SK-N-MC (cell line): ENCODE measurements at regions not wholly inside any gene's neighbourhood (a gene's known extent, or its start where the extent isn't known, plus 50 kb on each side); places are given as distances from the start of the nearest gene placed in this dataset.

ENCODE experiments used
- DNase-seq: peaks from one replicate; pipeline ENCODE4 v3.0.0-alpha.2; 2011; ENCODE audit warnings: low read depth, low spot score
- H3K27ac ChIP-seq: fragments of 200-600 bp; sonication (generic); 2 replicates; pipeline ENCODE4 v1.5.1; 2016; ENCODE audit warnings: mixed run types
- H3K36me3 ChIP-seq: fragments of 200-600 bp; sonication (generic); 2 replicates; pipeline ENCODE4 v1.6.1; 2017; ENCODE audit warnings: antibody characterized with exemption, low read length, mixed read lengths; ENCODE audit not compliant: insufficient read depth
- H3K4me3 ChIP-seq: fragments of 200-600 bp; sonication (generic); 2 replicates; pipeline ENCODE4 v1.5.1; 2016
- H3K9ac ChIP-seq: fragments of 200-600 bp; sonication (generic); 2 replicates; pipeline ENCODE4 v1.8.0; 2017; ENCODE audit warnings: mixed run types, mixed read lengths; ENCODE audit not compliant: insufficient read length
- H3K9me3 ChIP-seq: fragments of 200-600 bp; sonication (generic); 2 replicates; pipeline ENCODE4 v1.6.1; 2017; ENCODE audit warnings: low read depth, mild to moderate bottlenecking, antibody characterized with exemption, low read length, moderate library complexity, mixed read lengths
- EZH2 ChIP-seq: fragments of 200-600 bp; sonication (generic); IDR thresholded peaks from one replicate; pipeline ENCODE4 v1.6.1; 2017; ENCODE audit warnings: antibody characterized with exemption
- FOXP2 ChIP-seq: optimal IDR thresholded peaks from 2 replicates; pipeline ENCODE3; 2011; ENCODE audit warnings: mild to moderate bottlenecking, moderate library complexity; ENCODE audit not compliant: insufficient read depth; ENCODE audit errors: extremely low read length, control extremely low read depth
- POLR2AphosphoS5 ChIP-seq: IDR thresholded peaks from 2 replicates; pipeline ENCODE4 v1.6.1; 2012; ENCODE audit warnings: mild to moderate bottlenecking, low read depth, low read length, borderline replicate concordance

- DNase-seq = no peak
- H3K9me3 ChIP-seq = no peaks in the 10 kb centered on the region
- TF ChIP-seq POLR2AphosphoS5 (no peak), EZH2 (no peak), FOXP2 (no peak)
- no peak overlapping the region for H3K27ac ChIP-seq
- H3K36me3 ChIP-seq = no peaks in the 10 kb centered on the region
- no peak overlapping the region for H3K9ac ChIP-seq
- H3K4me3 ChIP-seq = 0 out of 2 replicates have a peak overlapping the region, but pooled peaks have one; percentile 5
Observed at GRCh38 chr4:115729739-115730266, 616.4 kb upstream of the NDST4 start.

GRCh38 chr4:115723621-115724020, 610.2 kb upstream of the NDST4 start:
- Histone ChIP-seq H3K27ac (no peak overlapping the region), H3K36me3 (no peaks in the 10 kb centered on the region), H3K9ac (no peak overlapping the region), H3K4me3 (no peak overlapping the region), H3K9me3 (no peaks in the 10 kb centered on the region)
- TF ChIP-seq EZH2 (no peak), FOXP2 (no peak)
- no peak for DNase-seq

- no peaks in the 10 kb centered on the region for H3K36me3 ChIP-seq
- TF ChIP-seq POLR2AphosphoS5 = no peak
- no peak overlapping the region for H3K9ac ChIP-seq
- H3K27ac ChIP-seq = no peak overlapping the region
- H3K4me3 ChIP-seq = no peak overlapping the region
- no peaks in the 10 kb centered on the region for H3K9me3 ChIP-seq
- no peak for DNase-seq
Observed at GRCh38 chr4:115720611-115721010, 607.2 kb upstream of the NDST4 start.

GRCh38 chr4:115711575-115711974, 598.2 kb upstream of the NDST4 start:
- Histone ChIP-seq H3K36me3 (no peaks in the 10 kb centered on the region), H3K9ac (no peak overlapping the region), H3K27ac (no peak overlapping the region), H3K4me3 (no peak overlapping the region), H3K9me3 (no peaks in the 10 kb centered on the region)
- TF ChIP-seq EZH2 (no peak), FOXP2 (no peak), POLR2AphosphoS5 (no peak)
- DNase-seq = no peak

- Histone ChIP-seq H3K4me3 (no peak overlapping the region), H3K9me3 (no peaks in the 10 kb centered on the region), H3K27ac (no peak overlapping the region), H3K36me3 (no peaks in the 10 kb centered on the region), H3K9ac (no peak overlapping the region)
- DNase-seq = no peak
- no peak for TF ChIP-seq FOXP2
- TF ChIP-seq POLR2AphosphoS5 = no peak
- TF ChIP-seq EZH2 = no peak
Observed at GRCh38 chr4:115688961-115689360, 575.5 kb upstream of the NDST4 start.

GRCh38 chr4:115687052-115687755, 573.8 kb upstream of the NDST4 start:
- TF ChIP-seq FOXP2 (no peak), POLR2AphosphoS5 (no peak), EZH2 (no peak)
- H3K27ac ChIP-seq = no peak overlapping the region
- no peak for DNase-seq
- H3K4me3 ChIP-seq = no peak overlapping the region
- no peaks in the 10 kb centered on the region for H3K36me3 ChIP-seq
- H3K9me3 ChIP-seq = no peaks in the 10 kb centered on the region
- no peak overlapping the region for H3K9ac ChIP-seq

GRCh38 chr4:115678425-115678941, 565.1 kb upstream of the NDST4 start:
- no peaks in the 10 kb centered on the region for H3K36me3 ChIP-seq
- H3K27ac ChIP-seq = no peak overlapping the region
- DNase-seq = no peak
- no peak overlapping the region for H3K4me3 ChIP-seq
- H3K9ac ChIP-seq = no peak overlapping the region
- H3K9me3 ChIP-seq = no peaks in the 10 kb centered on the region
- TF ChIP-seq FOXP2 (no peak), EZH2 (no peak), POLR2AphosphoS5 (no peak)

- Histone ChIP-seq H3K36me3 (no peaks in the 10 kb centered on the region), H3K27ac (no peak overlapping the region), H3K9ac (no peak overlapping the region), H3K9me3 (no peaks in the 10 kb centered on the region), H3K4me3 (no peak overlapping the region)
- no peak for DNase-seq
- TF ChIP-seq FOXP2 (no peak), EZH2 (no peak), POLR2AphosphoS5 (no peak)
Observed at GRCh38 chr4:115675719-115676118, 562.3 kb upstream of the NDST4 start.

GRCh38 chr4:115674485-115674884, 561.1 kb upstream of the NDST4 start:
- H3K9ac ChIP-seq = no peak overlapping the region
- H3K4me3 ChIP-seq = no peak overlapping the region
- H3K9me3 ChIP-seq = no peaks in the 10 kb centered on the region
- TF ChIP-seq EZH2 (no peak), FOXP2 (no peak), POLR2AphosphoS5 (no peak)
- no peaks in the 10 kb centered on the region for H3K36me3 ChIP-seq
- no peak for DNase-seq
- H3K27ac ChIP-seq = no peak overlapping the region

GRCh38 chr4:115671581-115671980, 558.2 kb upstream of the NDST4 start:
- no peaks in the 10 kb centered on the region for H3K36me3 ChIP-seq
- DNase-seq = no peak
- no peak overlapping the region for H3K9ac ChIP-seq
- no peak overlapping the region for H3K4me3 ChIP-seq
- TF ChIP-seq POLR2AphosphoS5 = no peak
- no peak for TF ChIP-seq FOXP2
- TF ChIP-seq EZH2 = no peak
- H3K9me3 ChIP-seq = no peaks in the 10 kb centered on the region
- no peak overlapping the region for H3K27ac ChIP-seq
